GM19468 (cell line): ENCODE measurements at regions not wholly inside any gene's neighbourhood (a gene's known extent, or its start where the extent isn't known, plus 50 kb on each side); places are given as distances from the start of the nearest gene placed in this dataset.

ENCODE experiments used
- ATAC-seq: cut with Tn5 transposase; IDR thresholded peaks from one replicate; pipeline ENCODE4 v1.9.1; 2021; ENCODE audit warnings: mild to moderate bottlenecking, moderate library complexity, moderate number of reproducible peaks; ENCODE audit not compliant: unreplicated experiment; ENCODE audit errors: extremely low read depth

DNA sequence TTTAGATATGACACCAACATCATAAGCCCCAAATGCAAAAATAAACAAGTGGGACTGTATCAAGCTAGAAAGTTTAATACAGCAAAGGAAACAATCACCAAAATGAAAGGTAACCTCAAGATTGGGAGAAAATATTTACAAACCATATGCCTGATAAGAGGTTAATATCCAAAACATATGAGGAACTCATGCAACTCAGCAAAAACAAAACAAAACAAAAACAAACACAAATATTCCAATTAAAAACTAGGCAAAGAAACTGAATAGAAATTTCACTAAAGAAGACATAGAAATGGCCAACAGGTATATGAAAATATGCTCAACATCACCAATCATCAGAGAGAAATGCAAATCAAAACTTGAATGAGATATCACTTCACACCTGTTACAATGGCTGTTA lies 116.5 kb upstream of the ATP1B1 start:
- no peak for ATAC-seq

DNA sequence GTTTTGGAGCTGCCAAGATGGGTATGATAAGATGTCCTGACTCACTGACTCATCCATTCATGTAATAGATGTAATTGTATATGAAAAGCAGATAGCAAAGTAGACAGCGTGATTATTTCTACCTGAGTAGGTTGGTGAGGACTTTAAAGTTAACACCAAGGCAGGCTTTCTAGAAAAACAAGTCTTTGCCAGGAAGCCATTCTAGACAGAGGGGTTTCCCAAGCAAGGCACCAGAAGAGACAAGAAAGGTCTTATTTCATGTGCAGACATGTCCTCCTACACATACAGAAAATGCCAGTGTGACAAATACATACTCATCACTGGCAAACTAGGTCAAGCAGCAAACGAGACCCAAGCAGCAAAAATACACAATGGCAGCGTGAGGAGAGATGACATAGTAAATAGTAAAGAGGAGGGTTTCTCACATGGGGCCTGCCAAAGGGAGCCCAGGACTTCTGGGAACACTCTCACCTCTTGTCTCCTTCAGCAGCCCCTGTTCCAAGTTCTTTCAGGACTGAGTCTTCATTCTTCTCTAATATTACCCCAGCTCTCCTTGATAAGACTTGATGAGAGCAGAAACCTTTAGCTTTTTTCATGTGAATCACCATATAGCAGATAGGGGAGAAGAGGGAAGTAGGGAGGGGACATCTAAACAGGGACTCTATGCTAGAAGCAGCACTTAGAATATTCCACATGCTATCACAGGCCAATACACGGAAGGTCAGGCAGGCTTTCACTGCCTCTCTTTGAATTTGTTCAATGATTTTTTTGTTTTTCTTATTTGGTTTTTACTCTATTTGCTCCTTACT lies 114.6 kb upstream of the ATP1B1 start:
- no peak for ATAC-seq

DNA sequence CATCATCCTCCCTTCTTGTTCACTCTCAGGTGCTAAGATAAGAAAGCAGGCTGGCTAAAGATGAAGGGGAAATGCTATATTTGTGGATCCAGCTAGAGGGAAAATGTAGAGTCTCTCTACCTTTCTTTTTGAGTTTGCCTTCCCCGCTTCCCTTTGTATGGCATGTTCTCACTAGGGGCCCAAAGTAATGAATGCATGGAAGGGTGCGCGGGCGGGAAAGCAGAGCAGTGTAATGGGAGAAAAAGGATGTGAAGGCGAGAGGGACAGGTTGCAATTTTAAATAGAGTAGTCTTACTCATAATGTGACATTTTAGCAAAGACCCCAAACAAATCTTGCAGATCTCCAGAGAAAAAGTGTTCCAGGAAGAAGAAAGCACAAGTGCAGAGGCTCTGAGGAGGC lies 105.1 kb upstream of the ATP1B1 start:
- ATAC-seq = no peak

DNA sequence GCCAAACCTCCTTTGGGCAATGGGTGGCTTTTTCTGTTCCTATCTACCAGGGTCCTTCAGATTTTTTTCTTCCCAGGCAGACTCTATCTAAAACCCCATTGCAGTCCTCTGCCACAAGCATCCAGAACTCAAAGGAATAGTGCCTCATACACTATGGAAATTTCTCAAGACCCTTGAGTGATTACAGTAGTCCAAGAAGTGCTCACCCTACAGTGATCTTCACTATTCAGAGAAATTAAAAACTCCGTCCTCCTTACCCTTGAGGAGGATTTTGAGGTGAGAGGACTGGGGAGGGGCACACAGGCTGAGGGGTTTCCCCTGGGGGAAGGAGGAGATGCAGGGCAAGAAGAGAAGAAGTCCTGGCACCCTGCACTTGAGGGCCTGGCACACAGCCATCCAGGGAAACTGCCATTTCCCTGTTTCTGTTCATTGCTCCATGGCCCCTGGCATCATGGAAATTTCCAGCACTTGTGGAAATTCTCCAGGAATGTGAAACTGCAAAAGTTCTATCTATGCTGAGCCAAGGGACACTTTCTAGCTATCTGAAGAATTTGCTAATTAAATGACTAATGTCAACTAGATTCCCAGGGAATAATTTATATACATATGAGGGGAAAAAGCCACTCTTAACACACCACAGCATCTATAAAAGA lies 102.5 kb upstream of the ATP1B1 start:
- ATAC-seq = no peak

DNA sequence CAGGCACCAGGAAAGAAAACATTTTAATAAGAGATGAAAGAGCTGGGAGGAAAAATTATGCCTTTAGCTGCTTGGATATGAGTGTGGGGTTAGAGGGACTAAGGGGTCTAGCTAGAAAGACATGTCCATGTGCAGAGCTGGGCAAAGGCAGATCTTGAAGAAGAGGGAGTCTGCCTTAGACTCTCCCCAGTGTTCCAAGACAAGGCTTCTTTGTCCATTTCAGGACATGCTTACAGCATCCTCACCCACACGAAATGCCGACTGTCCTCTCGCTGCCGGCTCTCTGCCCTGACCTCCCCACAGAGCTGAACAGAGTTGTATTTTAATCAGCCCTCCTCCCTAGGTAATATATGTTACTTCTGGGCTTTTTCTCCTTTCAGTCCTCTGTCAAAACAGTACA lies 100.7 kb upstream of the ATP1B1 start:
- no peak for ATAC-seq

DNA sequence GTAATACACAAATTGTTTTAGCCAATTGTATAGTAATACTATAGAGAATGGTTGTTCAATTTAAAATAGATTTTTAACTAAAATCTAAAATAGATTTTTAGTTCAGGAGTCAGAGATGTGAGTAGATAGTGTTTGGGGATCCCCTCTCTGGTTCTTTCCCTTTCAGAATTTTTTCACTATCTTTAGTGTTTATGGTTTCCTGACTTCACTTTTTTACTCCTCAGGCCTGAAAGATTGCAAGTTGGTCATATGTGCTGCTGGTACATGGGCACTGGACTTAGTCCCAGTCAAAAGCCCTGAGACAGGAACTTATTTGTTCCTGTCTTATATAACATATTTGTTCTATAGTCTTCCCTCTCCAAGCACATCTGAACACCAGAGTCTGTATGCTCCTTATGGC lies 96.8 kb upstream of the ATP1B1 start:
- ATAC-seq = no peak

DNA sequence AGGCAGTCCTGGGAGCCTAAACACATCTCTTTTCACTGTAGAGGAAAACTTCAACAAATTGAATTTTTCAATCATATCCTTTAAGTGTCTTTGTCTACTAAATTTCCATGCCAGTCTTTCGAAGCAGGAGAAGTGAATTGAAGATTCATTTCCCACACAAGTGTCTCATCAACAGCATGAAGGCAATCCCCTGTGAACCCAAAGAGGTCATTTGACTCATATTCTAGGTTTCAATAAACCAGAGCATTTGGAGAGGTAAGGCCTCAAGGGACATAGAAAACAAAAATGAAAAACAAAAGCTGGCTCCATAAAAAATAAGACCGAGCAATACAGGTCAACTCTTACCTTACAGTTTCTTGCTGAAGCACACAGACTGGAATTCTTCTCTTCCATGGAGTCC lies 94.1 kb upstream of the ATP1B1 start:
- no peak for ATAC-seq

DNA sequence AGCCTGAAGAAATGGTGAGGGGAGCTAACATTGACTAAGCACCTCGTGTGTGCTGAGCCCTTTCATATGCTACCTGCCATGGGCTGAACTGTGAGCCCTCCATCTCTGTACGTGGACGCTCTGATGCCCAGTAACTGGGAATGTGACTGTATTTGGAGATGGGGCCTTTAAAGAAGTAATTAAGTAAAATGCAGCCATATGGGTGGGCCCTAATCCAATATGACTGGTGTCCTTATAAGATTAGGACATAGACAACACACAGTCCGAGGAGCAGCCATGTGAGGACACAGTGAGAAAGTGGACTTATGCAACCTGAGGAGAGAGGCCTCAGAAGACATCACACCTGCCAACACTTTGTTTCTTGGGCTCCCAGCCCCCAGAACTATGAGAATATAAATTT lies 92.7 kb upstream of the ATP1B1 start:
- ATAC-seq = no peak

DNA sequence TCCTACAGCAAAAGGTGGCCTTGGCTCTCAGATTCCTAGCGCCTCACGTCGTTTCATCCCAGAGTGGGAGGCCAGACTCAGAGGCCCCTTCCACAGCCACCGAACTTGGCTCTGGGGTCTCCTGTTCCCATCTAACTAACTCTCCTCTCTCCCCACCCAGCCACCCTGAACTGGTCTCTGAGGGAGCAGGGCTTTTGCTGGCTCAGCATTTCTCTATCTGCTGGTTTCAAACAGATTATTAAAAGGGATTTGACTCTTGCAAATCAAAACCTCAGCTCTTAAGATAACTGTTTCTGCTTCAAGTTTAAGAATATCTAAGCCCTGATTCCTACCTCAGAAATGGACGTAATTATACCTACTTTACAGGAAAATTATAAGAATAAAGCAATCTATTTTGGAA lies 91.0 kb upstream of the ATP1B1 start:
- no peak for ATAC-seq

DNA sequence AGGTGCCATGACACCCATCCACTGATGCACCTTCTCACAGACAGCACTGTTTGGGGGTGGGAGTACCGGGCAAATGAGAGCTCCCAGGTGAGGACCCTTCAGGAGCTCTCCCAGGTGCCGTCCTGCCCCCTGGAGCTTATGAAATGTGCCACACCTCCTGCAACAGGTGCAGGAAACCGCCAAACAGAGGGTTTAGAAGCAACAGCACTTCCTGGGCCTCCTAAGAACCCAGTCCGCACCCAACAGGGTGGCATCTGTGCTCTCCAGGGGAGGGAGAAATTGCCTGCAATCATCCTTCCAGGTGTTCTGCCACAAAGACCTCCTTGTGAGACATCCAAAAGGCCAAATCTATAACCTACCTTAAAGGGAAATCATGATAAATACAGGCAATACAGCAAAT lies 87.7 kb upstream of the ATP1B1 start:
- no peak for ATAC-seq

DNA sequence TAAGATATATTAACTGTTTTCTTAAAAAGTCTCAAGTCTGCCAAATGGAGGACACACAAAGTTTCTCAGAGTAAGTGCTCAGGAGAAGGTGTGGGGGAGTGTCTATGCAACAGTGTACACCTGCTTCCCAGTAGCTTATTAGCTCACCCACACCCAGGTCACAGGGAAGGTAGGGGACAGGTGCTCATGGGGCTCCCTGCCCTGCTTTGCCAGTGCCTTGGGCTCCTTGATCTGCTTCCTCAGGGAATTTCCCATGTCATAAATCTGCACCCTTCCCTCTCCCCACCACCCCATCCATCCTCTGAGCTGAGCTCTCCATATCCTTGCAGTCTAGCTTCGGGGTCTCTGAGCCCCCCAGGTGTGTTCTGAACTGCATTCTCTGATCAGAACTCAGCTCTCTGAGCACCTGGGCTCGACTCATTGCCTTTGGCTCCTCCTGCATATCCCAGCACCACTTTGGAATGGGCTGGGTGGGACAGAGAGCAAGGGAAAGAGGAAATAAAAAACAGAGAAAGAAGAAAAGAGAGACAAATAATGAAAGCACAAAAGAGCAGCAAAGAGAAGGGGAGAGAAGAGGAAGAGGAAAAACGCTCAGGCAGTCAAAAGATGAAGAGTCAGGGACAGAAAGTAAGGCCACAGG lies 87.0 kb upstream of the ATP1B1 start:
- ATAC-seq = no peak

DNA sequence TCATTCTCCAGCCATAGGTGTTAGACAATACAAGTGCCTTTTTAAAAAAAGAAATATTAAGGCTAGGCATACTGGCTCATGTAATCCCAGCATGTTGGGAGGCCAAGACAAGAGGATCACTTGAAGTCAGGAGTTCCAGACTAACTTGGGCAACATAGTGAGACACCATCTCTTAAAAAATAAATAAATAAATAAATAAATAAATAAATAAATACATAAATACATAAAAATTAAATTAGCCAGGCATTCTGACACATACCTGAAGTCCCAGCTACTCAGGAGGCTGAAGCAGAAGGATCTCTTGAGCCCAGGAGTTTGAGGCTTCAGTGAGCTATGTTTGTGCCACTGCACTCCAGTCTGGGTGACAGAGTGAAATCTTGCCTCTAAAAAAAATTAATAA lies 85.8 kb upstream of the ATP1B1 start:
- no peak for ATAC-seq

DNA sequence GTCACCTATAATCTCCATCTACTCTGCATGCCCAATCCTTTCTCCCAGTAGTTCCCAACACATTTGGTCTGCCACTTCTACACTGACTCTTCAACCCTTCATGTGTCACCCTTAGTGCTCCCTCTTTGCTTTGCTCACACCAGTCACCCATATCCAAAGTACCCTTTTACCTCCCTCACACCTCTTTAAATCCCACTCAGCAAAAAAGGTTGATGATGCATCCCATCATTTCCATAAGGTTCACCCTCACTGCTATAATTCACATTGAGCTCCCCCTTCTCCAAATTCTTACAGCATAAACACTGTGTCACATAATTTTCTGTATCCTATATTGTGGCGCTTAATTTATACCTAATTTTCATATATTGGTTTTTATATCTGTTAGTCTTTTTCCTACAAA lies 83.8 kb upstream of the ATP1B1 start:
- ATAC-seq = no peak

DNA sequence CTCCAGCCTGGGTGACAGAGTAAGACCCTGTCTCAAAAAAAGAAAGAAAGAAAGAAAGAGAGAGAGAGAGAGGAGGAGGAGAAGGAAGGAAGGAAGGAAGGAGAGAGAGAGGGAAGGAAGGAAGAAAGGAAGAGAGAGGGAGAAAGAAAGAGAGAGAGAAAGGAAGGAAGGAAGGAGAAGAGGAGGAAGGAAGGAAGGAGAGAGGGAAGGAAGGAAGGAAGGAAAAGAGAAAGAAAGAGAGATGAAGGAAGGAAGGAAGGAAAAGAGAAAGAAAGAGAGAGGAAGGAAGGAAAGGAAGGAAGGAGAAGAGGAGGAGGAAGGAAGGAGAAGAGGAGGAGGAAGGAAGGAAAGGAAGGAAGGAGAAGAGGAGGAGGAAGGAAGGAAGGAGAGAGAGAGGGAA lies 82.2 kb upstream of the ATP1B1 start:
- ATAC-seq = no peak

DNA sequence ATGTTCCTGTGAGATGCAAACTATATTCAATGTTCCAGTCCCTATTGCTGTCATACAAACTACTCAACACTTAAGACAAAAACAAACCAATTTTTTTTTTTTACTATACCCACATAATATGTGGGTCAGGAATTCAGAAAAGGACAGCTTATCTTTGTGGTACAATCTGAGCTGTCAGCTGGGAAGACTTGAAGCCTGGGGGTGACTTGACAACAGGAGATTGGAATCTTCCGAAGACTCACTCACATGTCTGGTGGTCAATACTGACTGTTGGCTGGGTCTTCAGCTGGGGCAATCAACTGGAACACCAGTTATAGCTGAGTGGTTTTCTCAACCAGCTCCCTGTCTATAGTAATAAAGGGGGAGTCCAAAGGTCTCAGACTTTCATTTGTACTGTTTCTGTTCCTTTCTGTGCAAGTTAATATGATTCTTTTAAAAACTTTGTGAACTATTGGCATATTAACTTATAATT lies 81.7 kb upstream of the ATP1B1 start:
- peak; percentile 92 for ATAC-seq

DNA sequence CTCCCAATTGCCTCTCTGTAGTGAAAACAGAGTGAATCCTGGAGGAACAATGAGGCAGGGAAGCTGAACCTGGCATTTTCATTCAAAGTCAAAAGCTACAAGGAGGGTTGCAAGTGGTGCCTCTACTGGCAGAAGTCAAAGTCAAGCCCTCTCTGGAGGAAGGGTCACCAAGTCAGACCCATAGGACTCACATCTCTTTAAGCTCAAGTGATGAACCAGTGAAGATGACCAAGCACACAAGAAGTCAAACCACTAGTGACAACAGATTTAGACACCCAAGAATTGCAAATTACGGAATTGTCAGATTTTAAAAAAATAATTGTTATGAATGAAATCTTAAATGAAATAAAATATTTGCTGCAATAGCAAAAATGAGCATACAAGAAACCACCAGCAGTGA lies 81.1 kb upstream of the ATP1B1 start:
- no peak for ATAC-seq

DNA sequence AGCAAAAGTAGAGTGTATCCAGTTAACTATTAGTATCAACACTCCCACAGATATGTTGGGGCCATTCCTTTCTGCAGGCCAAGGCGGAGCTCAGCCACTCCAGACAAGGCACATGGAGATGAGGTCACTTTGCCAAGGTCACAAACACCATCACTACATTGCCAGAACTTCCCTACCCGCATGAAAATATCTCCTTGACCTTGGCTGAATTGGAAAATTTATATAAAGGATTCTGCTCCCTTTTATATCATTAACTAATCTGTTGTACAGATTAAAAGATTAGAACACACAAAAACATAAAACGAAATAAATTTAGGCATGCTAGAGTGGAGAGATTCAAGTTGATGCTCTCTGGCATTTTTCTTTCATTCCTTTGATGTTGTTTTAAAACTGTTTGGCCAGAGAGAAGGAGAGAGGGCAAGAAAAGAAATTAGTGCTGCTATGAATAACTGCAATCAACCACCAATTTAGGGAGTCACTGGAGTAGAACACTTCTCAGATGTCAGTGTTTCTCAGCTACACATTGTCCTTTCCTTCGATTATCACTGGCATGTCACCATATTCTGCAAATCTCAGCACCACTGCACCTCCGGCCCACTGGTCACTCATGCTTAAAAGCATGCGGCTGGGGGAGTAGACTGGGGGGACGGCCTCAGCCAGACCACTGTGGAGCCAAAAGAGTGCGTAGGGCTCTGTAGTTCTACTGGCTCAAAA lies 78.7 kb upstream of the ATP1B1 start:
- ATAC-seq = no peak

DNA sequence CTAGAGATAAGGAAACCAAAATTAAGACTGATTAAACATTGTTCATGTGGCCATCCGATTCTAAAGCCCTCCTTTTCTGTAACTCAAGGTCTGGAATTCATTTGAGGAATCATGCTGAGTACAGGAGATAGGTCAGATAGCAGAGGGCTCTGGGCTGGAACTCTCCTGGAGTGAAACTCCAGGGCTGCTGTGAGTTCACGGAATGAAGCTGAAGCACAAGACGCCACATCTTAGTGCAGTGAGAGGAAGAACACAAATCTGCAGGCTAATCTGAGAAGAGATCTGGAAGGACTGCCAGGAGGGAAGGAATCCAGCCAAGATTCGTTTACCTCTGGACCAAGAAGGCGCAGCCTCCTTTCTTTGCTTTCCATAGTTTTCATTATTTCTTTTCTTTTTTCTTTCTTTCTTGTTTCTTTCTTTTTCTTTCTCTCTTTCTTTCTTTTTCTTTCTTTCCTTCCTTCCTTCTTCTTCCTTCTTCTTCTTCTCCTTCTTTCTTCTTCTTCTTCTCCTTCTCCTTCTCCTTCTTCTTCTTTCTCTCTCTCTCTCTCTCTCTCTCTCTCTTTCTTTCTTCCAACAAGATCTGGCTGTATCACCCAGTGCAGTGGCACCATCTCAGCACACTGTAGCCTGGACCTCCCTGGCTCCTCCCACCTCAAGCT lies 74.8 kb upstream of the ATP1B1 start:
- ATAC-seq = no peak

DNA sequence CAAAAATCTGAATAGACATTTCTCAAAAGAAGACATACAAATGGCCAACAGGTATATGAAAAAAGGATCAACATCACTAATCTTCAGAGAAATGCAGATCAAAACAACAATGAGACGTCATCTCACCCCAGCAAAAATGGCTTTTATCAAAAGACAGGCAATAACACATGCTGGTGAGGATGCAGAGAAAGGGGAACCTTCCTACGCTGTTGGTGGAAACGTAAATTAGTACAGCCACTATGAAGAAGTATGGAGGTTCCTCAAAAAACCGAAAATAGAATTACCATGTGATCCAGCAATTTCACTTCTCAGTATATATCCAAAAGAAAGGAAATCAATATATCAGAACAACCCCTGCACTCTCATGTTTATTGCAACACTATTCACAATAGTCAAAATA lies 65.1 kb upstream of the ATP1B1 start:
- ATAC-seq = no peak

DNA sequence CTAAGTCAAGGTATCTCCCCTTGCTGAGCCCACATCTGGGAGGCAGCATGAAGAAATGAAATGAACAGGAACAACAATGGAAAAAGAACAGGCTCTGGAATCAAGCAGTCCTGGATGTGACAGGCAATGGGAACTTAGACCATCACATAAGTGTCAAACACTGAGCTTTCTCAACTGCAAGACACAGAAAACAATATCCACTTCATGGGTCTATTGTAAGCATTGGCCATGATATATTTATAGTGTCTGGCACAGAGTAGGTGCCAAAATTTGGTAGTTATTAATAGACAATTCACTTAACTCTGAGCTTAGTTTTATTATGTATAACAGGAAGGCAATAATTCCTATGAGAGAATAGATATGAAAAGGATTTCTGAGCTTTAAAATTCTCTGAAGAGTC lies 64.1 kb upstream of the ATP1B1 start:
- ATAC-seq = no peak
